ENCODE measurements at regions not wholly inside any gene's neighbourhood (a gene's known extent, or its start where the extent isn't known, plus 50 kb on each side); places are given as distances from the start of the nearest gene placed in this dataset.
"Not testable (repeated sequence)": the region's sequence is repeated elsewhere in the genome, so short reads cannot be mapped to it uniquely, and the experiment has no call there.

- DNase-seq = no peak
Measured at GRCh38 chr20:47866480-47866879, 81.2 kb upstream of the SULF2 start.

- no peak for DNase-seq
Measured at GRCh38 chr20:47865912-47866311, 80.6 kb upstream of the SULF2 start.

GRCh38 chr20:47865451-47865850 is 80.2 kb upstream of the SULF2 start:
- DNase-seq = peak; percentile 48

GRCh38 chr20:47863981-47864380 is 78.7 kb upstream of the SULF2 start:
- no peak for DNase-seq

DNA sequence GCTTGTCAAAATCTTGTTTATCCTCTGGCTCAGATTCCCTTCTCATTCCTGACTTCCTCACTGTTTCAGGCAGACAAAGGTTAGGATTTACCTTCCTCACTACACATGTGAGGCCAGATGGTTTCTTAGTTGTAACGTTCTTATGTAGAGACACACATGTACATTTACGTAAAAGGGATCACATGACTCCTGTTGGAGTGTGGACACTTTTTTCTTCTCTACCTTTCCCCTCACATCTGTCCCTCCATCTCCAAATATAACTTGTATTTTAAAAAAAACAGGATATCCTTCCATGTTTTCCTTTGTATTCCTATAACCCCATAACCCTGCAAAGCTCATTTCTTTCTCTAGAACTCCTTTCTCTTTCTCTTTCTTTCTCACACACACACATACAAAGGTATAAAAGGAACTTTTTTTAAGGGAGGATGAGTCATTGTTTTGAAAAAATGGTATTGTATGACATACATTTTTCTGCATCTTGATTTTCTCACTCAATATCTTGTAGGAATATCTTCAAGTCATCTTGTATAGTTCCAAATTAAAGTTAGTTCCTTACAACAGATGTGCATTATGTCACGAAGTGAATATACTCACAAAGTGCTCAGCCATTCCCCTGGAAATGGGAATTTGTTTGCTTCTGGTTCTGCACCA is 78.2 kb upstream of the SULF2 start:
- DNase-seq = no peak

DNA sequence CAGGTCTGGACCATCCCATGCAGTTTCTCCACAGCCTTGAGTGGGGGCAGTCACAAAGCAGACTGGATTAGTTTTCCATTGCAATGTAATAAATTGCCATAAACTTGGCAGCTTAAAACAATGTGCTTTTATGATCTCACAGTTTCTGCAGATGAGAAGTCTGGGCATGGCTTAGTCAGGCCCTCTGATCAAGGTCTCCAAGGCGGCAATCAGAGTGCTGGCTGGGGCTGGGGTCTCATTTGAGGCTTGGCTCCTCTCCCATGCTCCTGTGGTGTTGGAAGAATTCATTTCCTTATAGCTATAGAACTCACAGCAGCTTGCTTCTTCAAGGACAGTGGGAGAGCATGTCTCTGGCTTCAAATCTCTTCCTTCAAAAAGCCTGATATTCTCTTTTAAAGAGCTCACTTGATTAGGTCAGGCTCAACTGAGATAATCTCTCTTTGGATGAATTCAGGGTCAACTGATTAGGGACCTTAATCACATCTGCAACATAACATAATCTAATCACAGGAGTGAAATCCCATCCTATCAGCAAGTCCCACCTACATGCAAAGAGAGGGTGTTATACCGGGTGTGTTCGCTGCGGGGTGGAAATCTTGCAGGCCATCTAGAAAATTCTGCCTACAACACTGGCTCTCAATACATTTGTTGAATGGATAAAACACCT is 77.4 kb upstream of the SULF2 start:
- DNase-seq = no peak

DNA sequence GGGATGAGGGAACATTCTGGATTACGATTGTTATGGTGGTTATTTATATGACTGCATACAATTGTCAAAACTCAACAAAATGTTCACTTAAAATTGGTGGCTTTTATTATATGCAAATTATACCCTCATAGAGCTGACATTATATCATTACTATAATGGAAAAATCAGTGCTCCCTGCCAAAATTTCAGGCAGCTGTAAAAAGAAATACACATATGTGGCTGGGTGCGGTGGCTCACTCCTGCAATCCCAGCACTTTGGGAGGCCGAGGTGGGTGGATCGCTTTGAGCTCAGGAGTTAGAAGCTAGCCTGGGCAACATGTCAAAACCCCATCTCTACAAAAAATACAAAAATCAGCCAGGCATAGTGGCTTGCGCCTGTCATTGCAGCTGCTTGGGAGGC is 75.8 kb upstream of the SULF2 start:
- no peak for DNase-seq

DNA sequence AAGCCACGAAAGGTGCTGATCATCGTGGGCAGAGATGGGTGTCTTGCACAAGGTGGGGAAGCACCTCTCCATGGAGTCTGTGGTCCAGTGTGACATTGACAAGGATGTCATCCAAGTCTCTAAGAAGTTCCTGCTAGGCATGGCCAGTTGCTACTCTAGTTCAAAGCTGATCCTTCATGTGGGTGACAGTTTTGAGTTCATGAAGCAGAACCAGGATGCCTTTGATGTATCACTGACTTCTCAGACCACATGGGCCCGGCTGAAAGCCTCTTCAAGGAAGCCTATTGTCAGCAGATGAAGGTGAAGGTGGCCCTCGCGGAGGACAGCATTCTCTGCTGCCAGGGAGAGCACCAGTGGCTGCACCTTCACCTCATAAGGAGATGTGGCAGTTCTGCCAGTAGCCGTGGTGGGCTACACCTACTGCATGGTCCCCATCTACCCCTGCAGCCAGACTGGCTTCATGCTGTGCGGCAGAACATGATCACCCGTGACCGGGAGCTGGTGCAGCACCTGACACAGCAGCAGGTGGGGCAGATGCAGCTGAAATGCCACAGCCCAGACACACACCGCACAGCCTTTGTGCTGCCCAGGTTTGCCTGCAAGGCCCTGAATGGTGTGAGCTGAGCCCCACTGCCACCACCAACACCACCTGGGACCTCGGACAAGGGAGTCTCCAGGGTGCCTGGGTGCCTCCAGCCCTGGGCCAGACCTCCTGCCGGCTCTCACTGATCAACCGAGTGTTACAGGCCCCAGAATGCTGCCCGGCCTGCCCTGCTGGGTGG is 75.0 kb upstream of the SULF2 start:
- no peak for DNase-seq

DNA sequence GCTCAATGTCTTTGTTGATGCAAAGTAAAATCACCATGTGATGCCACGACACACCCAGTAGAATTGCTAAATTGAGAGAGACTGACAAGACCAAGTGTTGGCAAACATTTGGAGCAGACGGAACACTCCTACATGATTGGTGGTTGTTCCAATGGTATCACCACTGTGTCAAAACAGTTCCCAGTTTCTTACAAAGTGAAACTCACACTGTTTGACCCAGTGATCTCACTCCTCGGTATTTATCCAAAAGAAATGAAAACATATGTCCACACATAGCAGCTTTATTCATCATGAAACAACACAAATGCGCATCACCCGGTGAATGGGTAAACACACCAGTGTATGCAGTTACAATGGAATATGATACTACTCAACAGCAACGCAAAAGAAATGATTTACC is 74.0 kb upstream of the SULF2 start:
- no peak for DNase-seq

- DNase-seq = no peak
Measured at GRCh38 chr20:47857569-47858464, 72.5 kb upstream of the SULF2 start.

DNA sequence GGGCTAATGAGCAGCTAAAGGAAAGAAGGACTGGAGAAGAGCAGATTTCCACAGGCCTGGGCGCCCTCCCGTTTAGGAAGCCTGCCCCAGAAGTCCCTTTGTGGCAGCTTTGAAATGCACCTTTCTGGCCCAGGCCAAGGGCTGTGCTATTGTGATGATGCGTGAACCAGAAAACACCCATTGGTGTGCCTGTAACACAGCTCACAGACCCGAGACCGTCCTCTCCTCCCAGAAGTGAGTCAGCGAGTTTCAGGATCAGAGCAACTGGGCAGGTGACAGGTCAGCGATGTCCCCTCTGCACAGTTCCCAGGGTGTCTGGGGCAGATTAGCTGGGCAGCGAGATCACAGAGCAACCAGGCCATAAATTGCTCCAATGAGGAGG is 71.9 kb upstream of the SULF2 start:
- DNase-seq = no peak

- no peak for DNase-seq
Measured at GRCh38 chr20:47855799-47856198, 70.5 kb upstream of the SULF2 start.

DNA sequence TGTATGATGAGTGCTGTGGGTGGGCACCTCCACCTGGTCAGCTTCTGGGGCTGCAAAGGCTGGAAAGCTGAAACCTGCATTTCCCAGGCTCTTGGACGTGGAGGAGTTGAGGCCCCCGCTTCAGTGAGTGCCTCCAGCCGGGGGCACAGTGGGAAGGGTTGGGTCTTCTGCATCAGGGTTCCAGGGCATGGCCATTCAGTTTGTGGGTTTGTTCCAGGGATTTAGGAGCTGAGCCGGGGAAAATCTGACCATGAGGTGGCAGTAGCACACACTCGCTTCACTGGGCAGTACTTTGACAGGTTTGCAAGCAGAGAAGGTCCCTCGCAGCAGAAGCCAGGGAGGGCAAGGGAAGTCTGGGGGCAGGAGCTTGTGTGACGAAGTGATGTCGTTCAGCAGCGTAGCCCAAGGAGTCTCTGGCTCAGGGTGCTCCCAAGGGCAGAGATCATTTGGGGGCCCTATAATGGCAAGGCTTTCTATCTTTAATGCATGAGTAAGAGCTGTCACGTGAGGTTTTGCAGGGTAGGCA is 69.5 kb upstream of the SULF2 start:
- DNase-seq = peak; percentile 14

DNA sequence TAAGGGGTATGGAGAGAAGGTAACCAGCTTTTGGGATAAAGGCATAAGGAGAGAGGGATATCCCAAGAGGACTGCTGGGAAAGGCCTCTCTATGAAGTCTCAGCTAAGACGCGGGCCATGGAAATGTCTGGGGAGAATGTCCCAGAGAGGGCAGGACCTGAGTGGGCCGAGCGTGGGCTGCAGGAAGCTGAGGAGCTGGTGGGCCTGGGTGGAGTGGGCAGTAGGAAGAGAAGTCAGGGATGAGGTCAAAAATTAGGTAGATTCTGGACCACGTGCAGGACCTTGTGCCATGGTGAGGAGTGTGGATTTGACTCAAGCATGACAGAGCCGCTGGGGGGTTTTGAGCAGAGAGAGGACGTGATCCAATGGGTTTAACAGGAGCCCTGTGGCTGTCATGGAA is 66.5 kb upstream of the SULF2 start:
- DNase-seq = no peak

- DNase-seq = no peak
Measured at GRCh38 chr20:47850146-47850545, 64.9 kb upstream of the SULF2 start.

GRCh38 chr20:47849596-47849995 is 64.3 kb upstream of the SULF2 start:
- DNase-seq = no peak

- no peak for DNase-seq
Measured at GRCh38 chr20:47849006-47849405, 63.7 kb upstream of the SULF2 start.

DNA sequence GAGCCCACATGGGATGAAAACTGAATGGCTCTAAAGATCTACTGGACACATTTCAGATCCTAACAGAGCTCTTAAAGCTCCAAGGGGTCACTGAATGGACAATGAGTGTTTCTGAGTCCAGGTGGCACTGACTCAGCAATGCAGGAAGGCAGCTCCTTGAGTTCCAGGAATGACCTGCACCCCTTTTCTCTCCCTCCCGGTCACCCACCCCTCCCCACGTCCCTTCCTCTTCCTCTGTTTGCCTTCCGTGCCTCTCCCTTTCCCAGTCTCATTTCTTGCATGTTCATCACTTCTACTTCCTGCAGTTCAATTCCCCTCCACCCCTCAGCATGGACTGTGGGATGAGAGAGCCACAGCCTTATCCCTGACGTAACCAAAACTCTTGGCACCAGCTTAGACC is 63.3 kb upstream of the SULF2 start:
- DNase-seq = not testable (repeated sequence)

GRCh38 chr20:47847884-47848485 is 62.7 kb upstream of the SULF2 start:
- no peak for DNase-seq

- not testable (repeated sequence) for DNase-seq
Measured at GRCh38 chr20:47847220-47847619, 61.9 kb upstream of the SULF2 start.

- DNase-seq = not testable (repeated sequence)
Measured at GRCh38 chr20:47846651-47847050, 61.4 kb upstream of the SULF2 start.

- not testable (repeated sequence) for DNase-seq
Measured at GRCh38 chr20:47845382-47845977, 60.2 kb upstream of the SULF2 start.
